Activated CD4-positive, alpha-beta T cell treated with anti-CD3 and anti-CD28 coated beads, Interleukin-2, Interleukin-4, amounts not matched to agents 100 ng/mL and 50 ng/mL, durations not matched to agents 16 hours and 8 hours (primary cell): ENCODE measurements at regions not wholly inside any gene's neighbourhood (a gene's known extent, or its start where the extent isn't known, plus 50 kb on each side); places are given as distances from the start of the nearest gene placed in this dataset.
A peak's percentile ranks its signal among the peaks of the same experiment; 100 is the strongest.
"Not testable (repeated sequence)": the region's sequence is repeated elsewhere in the genome, so short reads cannot be mapped to it uniquely, and the experiment has no call there.

Source experiments
- DNase-seq: peaks from one replicate; pipeline ENCODE4 v3.0.0-alpha.2; 2020; ENCODE audit warnings: low spot score

GRCh38 chr11:110874437-110875030, 162.3 kb upstream of the ARHGAP20 start:
- DNase-seq, result no peak

- no peak for DNase-seq
These were observed 161.7 kb upstream of the ARHGAP20 start for GRCh38 chr11:110873975-110874374.

- DNase-seq, result no peak
These were observed 158.7 kb upstream of the ARHGAP20 start for GRCh38 chr11:110870816-110871522.

DNA sequence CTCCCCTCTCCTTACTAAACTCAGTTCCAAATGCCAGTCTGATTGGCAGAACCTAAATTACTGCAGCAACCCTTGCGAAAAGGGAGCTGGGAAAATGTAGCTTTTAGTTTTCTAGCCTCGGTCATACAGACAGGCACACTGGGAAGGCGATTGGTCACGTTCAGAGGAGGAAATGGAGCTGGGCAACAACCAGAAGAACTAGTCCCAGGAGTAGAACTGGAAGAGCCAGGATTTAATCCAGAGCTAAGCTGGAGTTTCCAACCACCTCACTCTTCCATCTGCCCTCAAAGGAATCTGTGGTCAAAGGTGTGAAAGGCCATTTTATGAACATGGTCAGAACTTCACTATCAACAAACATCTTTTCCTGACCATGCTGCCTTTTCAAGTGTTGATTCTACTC, 155.7 kb upstream of the ARHGAP20 start:
- no peak for DNase-seq

DNA sequence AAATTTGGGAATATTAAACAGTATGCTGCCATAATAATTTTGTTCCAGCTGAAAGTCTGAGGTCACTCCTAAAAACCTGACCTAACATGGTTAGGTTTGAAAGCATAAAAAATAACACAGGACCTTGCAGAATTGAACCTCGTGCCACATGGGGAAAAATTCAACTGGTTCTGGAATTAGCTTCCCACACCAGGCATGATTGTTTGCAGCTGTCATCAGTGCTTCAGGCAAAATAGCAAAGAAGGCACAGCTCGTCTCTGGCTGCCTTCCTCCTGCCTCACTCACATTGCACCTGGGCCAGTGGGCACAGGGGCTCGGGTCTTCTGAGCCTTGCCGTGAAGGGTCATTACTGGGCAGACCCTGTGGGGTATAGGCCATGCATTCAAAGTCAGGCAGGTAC, 153.8 kb upstream of the ARHGAP20 start:
- no peak for DNase-seq

DNA sequence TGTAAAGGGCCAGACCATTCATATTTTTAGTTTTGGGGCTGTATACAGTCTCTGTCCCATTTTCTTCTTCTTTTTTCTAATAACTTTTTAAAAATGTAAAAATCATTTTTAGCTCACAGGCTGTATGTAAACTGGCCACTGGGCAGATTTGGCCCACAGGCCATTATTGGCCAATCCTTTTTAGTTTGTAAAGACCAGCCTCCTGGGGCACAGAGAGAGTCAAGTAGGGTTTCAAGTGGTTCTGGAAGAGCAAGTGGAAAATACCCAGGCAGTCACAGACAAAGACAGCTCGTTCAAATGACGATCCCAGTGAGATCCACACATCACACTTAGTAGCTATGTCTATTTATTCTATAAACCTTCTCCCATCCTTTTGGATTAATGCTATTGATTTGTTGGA, 150.2 kb upstream of the ARHGAP20 start:
- no peak for DNase-seq

GRCh38 chr11:110860461-110860860, 148.2 kb upstream of the ARHGAP20 start:
- no peak for DNase-seq

DNA sequence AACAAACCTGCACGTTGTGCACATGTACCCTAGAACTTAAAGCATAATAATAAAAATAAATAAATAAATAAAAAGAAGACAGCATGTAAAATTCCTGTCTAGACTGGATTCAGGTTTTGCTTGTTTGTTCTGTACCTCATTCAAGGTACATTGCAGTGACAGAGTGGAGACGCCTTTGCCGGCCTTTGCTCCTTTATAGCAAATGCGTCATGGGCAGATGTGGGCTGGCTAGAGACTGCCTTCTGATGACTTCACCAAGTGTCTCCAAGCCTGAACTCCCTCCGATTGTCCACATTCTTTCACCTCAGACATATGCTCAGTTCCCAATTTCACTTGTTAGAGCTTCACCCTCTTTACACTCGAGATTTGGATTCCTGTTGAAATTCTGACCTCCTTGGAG, 147.8 kb upstream of the ARHGAP20 start:
- no peak for DNase-seq

DNA sequence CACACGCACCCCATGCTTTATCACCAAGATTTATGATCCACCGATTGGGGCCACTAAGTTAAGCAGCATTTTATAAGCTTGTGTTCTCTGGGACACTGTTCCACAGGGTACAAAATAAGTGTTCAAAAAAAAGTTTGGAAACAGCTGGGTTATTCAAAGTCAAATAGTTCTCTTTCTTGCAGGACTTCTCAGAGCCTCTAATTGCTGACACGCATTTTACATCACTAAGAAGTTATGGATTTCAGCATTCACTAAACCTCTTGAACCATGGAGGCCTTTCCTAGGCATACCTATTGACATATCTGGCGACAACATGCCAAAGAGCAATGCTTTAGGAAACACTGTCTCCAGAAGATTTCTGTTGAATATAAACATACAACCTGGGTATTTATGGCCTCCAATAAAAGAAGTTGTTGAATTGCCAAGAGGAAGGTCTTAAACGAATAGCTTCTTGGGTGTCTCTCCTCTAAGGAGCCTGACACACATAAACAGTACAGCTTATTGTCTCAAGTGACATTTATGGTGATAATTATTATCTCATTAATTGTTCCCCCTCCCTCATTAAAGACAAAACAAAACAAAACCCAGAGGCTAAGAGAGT, 147.1 kb upstream of the ARHGAP20 start:
- no peak for DNase-seq

GRCh38 chr11:110858547-110858921, 146.3 kb upstream of the ARHGAP20 start:
- DNase-seq, result no peak

DNA sequence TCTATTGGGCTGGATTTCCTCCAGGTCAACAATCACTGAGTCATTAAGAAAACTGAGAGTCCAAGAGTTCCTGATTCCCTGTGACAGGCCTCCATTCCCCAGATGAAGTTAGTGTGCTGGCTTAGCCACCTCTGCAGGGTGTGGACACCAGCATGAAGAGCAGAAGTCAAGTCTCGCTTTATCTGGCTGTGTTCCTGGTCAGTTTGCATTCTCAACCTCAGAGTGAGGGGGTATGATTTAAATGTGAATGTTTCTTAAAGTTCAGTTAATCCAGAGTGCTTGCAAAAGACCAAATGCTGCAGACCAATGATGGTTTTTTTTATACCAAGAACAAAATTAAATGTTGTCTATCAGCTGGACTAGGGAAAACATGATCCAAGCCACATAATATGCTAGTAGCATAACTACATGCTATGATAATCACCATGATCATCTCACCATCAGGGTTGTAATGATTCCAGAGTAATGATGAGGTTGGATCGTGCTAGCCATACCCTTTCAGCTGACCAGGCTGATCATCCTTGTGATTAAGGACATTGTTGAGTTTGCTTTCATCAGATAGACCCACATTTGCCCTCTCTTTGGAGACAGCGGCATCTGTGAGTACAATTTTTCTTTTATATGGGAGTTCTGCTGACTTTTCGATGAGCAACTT, 145.8 kb upstream of the ARHGAP20 start:
- no peak for DNase-seq

- no peak for DNase-seq
These were observed 145.0 kb upstream of the ARHGAP20 start for GRCh38 chr11:110856996-110857812.

DNA sequence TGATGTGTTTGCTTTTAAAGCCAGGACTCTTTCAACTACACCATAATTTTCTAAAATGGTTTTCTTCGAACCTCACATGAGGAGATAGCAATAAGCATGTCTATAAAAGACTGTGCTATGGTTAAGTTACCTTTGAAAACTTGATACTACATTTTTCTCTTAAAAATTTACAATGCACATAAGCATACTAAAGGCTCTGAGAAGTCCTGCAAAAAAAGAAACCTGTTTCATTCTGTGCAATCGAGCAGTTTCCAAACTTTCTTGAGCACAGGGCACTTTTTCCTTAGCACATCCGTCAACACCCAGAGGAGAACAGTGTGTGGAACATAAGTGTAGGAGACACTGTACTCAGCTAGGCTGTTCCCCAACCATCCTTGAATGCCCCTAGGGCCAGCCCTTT, 144.1 kb upstream of the ARHGAP20 start:
- no peak for DNase-seq

DNA sequence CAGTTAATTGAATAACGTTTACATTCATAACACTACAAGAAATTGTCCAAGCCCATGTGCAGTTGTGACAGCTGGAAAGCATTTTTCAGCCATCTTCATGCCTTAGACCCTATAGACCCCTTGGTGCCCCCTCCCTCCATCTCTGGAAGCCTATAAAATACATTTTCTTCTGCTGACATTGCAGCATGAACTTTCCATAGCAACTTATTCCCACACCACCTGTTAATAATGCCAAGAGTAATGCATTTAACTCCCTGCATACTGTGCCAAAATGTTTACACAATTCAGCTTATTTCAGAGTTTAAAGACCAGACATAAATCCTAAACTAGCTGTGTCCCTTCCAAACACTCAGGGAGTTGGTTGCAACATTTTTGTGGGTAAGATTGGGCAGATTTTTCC, 143.0 kb upstream of the ARHGAP20 start:
- DNase-seq, result no peak

GRCh38 chr11:110852921-110853490, 140.8 kb upstream of the ARHGAP20 start:
- DNase-seq, result no peak

- DNase-seq, result no peak
These were observed 138.6 kb upstream of the ARHGAP20 start for GRCh38 chr11:110850846-110851245.

DNA sequence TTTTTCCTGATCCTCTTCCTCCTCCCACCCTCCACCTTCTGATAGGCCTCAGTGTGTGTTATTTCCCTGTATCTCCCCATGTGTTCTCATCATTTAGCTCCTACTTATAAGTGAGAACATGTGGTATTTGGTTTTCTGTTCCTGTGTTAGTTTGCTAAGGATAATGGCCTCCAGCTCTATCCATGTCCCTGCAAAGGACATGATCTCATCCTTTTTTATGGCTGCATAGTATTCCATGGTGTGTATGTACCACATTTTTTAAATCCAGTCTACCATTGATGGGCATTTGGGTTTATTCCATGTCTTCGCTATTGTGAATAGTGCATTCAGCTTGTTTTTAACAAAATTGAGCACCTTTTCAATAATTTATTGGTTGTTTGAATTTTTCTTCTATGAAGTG, 130.8 kb upstream of the ARHGAP20 start:
- not testable (repeated sequence) for DNase-seq

- DNase-seq, result no peak
These were observed 126.6 kb upstream of the ARHGAP20 start for GRCh38 chr11:110838808-110839207.

DNA sequence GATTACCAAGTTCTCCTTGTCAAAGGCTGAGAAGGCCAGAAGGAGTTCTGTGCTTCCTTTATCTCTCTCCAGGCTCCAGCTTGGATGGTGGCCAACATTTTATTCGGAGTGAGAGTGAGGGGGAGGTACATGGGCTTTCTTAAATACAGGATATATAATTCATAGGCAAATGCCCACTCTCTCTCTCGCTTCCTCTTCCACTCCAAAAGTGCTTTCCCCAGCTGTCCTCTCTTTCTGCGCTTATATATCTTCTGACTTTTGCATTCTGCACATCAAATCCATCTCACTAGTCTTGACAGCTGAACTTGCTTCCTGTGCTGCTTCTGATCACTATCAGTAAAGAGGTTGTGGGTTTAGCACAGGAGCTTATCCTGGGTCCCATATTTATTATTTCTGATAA, 125.4 kb upstream of the ARHGAP20 start:
- DNase-seq, result no peak

GRCh38 chr11:110835106-110835505, 122.9 kb upstream of the ARHGAP20 start:
- no peak for DNase-seq

DNA sequence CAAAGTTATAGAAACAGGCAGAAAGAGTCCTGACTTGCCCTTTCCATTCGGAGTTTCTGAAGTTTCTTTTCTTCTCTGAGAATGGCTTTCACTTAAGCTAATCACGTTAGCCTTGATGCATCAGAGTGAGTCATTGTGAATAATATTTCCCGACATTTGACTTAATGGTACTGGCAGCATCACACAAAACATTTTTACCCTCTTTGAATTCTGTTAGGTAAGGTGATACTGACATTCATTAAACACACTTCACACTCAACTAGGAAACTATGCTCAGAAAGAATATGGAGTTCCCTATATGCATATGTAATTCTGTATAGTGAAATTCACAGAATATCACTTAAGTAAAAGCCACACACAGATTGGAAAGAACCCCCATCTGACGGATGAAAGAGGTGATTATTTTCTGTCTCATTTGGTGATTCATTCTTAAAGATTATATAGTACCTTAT, 120.8 kb upstream of the ARHGAP20 start:
- DNase-seq, result peak; percentile 2

GRCh38 chr11:110832539-110832938, 120.3 kb upstream of the ARHGAP20 start:
- no peak for DNase-seq
